NCI-H526 treated with DMSO at 0.1 percent for 48 hours (cell line): ENCODE measurements at regions not wholly inside any gene's neighbourhood (a gene's known extent, or its start where the extent isn't known, plus 50 kb on each side); places are given as distances from the start of the nearest gene placed in this dataset.
"Not testable (repeated sequence)": the region's sequence is repeated elsewhere in the genome, so short reads cannot be mapped to it uniquely, and the experiment has no call there.

ENCODE experiments used
- DNase-seq: peaks from one replicate; lab custom pipeline; 2025; lab: John Stamatoyannopoulos, UW

GRCh38 chrX:31014474-31014873 is 57.4 kb downstream of the FTHL17 start:
- peak; percentile 10 for DNase-seq

GRCh38 chrX:31012509-31013025 is 59.3 kb downstream of the FTHL17 start:
- DNase-seq = no peak

- DNase-seq = no peak
Measured at GRCh38 chrX:31007321-31007720, 64.5 kb downstream of the FTHL17 start.

- DNase-seq = no peak
Measured at GRCh38 chrX:31006027-31006426, 65.8 kb downstream of the FTHL17 start.

- DNase-seq = no peak
Measured at GRCh38 chrX:30997411-30997810, 74.4 kb downstream of the FTHL17 start.

GRCh38 chrX:30995705-30996104 is 76.1 kb downstream of the FTHL17 start:
- DNase-seq = no peak

GRCh38 chrX:30995060-30995700 is 76.7 kb downstream of the FTHL17 start:
- DNase-seq = no peak

- DNase-seq = not testable (repeated sequence)
Measured at GRCh38 chrX:30994018-30994417, 77.8 kb downstream of the FTHL17 start.

GRCh38 chrX:30992381-30992904 is 79.4 kb downstream of the FTHL17 start:
- no peak for DNase-seq

- no peak for DNase-seq
Measured at GRCh38 chrX:30990361-30990760, 81.5 kb downstream of the FTHL17 start.

GRCh38 chrX:30982467-30982866 is 89.4 kb downstream of the FTHL17 start:
- no peak for DNase-seq

- DNase-seq = no peak
Measured at GRCh38 chrX:30981968-30982367, 89.9 kb downstream of the FTHL17 start.

GRCh38 chrX:30979271-30979670 is 90.2 kb upstream of the TAB3 start:
- no peak for DNase-seq

- no peak for DNase-seq
Measured at GRCh38 chrX:30975467-30975866, 86.4 kb upstream of the TAB3 start.

GRCh38 chrX:30973784-30974427 is 84.9 kb upstream of the TAB3 start:
- no peak for DNase-seq

- DNase-seq = peak; percentile 36
Measured at GRCh38 chrX:30971774-30972603, 82.9 kb upstream of the TAB3 start.

- DNase-seq = no peak
Measured at GRCh38 chrX:30967516-30967915, 78.5 kb upstream of the TAB3 start.

- no peak for DNase-seq
Measured at GRCh38 chrX:30965767-30966166, 76.7 kb upstream of the TAB3 start.

GRCh38 chrX:30961387-30962174 is 72.5 kb upstream of the TAB3 start:
- no peak for DNase-seq

GRCh38 chrX:30957753-30958152 is 68.7 kb upstream of the TAB3 start:
- no peak for DNase-seq

GRCh38 chrX:30955687-30956086 is 66.6 kb upstream of the TAB3 start:
- DNase-seq = no peak

- DNase-seq = no peak
Measured at GRCh38 chrX:30951003-30951402, 61.9 kb upstream of the TAB3 start.
